ENCODE measurements at regions not wholly inside any gene's neighbourhood (a gene's known extent, or its start where the extent isn't known, plus 50 kb on each side); places are given as distances from the start of the nearest gene placed in this dataset.
A peak's percentile ranks its signal among the peaks of the same experiment; 100 is the strongest.

DNA sequence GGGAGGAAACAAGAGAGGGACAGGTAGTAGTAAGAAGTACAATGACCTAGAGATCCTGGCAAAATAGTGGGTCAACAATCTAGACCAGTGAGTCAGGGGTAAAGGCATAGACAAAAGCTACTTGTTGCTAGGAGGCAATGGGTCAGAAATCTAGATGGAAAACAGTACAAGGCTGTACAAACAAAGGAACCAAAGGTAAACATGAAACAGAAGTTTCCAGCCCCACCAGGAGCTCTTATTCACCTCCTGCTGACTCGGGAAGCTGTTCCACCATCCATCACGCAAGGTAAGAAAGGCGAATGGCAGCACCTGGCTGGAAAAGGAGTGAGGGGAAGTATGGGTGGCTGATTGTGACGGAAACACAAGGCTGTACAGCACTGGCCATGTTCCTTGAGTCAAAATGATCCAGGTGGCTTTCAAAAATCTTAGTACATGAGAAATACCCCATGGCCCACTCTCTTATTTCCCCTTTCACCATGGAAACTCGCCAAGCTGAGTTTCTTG, 70.5 kb upstream of the RAI14 start:
- no peak for DNase-seq
- TF ChIP-seq, protein P1, sequence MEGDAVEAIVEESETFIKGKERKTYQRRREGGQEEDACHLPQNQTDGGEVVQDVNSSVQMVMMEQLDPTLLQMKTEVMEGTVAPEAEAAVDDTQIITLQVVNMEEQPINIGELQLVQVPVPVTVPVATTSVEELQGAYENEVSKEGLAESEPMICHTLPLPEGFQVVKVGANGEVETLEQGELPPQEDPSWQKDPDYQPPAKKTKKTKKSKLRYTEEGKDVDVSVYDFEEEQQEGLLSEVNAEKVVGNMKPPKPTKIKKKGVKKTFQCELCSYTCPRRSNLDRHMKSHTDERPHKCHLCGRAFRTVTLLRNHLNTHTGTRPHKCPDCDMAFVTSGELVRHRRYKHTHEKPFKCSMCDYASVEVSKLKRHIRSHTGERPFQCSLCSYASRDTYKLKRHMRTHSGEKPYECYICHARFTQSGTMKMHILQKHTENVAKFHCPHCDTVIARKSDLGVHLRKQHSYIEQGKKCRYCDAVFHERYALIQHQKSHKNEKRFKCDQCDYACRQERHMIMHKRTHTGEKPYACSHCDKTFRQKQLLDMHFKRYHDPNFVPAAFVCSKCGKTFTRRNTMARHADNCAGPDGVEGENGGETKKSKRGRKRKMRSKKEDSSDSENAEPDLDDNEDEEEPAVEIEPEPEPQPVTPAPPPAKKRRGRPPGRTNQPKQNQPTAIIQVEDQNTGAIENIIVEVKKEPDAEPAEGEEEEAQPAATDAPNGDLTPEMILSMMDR (IDR thresholded peaks at IDR 0.05), result no peak
- Mint-ChIP-seq H3K36me3 (ENCODE audit: low read depth) (no peaks in the 10 kb centered on the region), H3K27ac (peak overlapping the region; percentile 12), H3K4me3 (no peak overlapping the region), H3K9me3 (peaks cover 5% of the 10 kb centered on the region), H3K27me3 (ENCODE audit: low read depth, poor library complexity) (peaks cover 5% of the 10 kb centered on the region), H3K4me1 (peaks cover 34% of the 10 kb centered on the region)

DNA sequence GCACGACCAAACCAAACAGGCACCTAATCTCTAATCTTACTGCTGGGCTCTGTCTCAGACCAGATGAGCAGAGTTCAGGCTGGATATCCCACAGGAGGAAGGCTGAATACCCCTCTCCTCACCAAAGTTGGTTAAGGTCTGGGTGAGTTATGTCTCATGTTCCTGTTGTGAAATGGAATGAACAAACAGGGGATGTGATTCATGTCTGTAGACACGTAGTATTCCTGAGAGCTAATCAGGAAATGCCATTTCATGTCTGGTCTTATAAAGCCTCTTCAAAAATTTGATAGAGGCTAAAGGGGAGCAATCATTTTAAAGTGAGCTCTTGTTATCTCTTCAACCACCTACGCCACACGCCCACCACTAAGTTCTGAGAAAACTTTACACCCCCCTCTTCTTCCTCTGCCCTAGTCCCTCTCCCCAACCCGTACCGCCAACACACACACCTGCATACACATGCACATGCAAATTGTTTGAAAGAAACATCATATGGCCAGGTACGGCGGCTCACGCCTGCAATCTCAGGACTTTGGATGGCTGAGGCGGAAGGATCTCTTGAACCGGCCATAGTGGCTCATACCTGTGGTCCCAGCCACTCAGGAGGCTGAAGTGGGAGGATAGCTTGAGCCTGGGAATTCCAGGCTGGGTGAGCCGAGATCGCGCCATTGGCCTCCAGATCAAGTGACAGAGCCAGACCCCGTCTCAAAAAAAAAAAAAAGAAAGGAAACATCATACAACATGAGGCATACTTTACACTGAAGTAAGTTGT, 69.8 kb upstream of the RAI14 start:
- no peak for DNase-seq
- Mint-ChIP-seq H3K27me3 (ENCODE audit: low read depth, poor library complexity) (peaks cover 4% of the 10 kb centered on the region), H3K9me3 (peaks cover 5% of the 10 kb centered on the region), H3K4me1 (peaks cover 34% of the 10 kb centered on the region), H3K4me3 (no peak overlapping the region), H3K27ac (peak overlapping the region; percentile 77), H3K36me3 (ENCODE audit: low read depth) (no peaks in the 10 kb centered on the region)
- TF ChIP-seq, protein P1 (IDR thresholded peaks at IDR 0.05), result no peak

DNA sequence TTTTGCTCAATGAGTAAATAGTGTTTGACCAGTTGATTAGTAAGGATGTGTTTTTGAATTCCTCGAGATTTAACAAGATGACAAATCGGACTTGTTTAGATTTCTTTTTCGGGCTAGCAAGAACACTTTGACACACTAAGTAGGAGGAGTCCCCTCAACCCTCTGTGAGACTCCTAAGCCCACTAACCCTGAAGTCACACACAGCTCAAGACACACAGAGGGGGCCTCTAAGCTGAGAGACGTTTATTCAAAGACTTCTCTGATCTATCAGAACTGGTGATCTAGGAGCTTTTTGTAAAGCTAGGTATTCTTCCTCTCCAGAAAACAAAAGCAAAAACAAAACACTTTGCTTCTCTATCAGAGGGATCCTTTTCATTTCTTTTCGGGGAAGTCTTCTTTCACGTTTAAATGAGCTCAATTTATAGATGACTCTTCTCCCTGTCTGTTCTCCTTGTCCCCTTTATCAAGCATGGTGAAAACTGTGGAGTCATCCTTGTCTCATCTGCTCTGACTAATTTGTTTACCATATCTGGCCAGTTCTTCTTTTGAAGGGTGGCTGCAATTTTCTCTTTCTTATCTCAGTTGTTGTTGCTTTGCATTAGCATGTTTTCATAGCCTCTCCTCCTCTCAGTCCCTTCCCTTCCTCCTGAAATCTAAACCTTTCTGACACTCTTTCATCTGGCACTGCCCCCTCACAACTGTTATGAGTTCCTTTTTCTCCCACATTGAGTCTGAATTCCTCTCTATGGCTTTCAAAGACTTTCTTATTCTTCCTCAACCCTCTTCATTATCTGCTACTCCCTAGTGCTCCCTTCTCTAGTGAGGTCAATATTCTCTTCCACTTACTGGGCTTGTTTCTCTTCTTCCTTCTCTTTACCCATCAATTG, 68.5 kb upstream of the RAI14 start:
- Mint-ChIP-seq H3K27ac (peak overlapping the region; percentile 59), H3K4me3 (peak overlapping the region; percentile 3)
- no peak for DNase-seq

DNA sequence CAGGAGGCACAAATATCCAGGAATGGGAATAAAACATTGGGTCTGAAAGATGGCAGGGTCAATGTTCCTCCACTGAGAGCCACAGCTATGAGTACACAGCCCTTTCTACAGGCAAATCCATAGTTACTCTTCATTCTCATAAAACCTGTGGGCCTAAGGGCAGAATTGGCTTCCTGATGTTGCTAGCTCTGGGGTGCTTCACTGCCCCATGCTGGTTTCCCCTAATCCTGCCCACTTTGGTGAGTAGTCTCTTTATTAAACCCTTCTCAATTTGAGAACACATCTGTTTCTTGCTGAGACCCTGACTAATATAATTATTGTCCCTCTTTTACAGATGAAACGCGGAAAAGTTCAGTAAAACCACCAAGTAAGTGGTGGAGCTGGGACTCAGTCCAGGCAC, 66.3 kb upstream of the RAI14 start:
- H3K4me3 Mint-ChIP-seq, result no peak overlapping the region
- no peaks in the 10 kb centered on the region for H3K36me3 Mint-ChIP-seq (ENCODE audit: low read depth)
- no peak overlapping the region for H3K27ac Mint-ChIP-seq
- peaks cover 5% of the 10 kb centered on the region for H3K9me3 Mint-ChIP-seq
- peaks cover 34% of the 10 kb centered on the region for H3K4me1 Mint-ChIP-seq
- TF ChIP-seq, protein P1 (IDR thresholded peaks at IDR 0.05), result no peak
- DNase-seq, result no peak
- peaks cover 7% of the 10 kb centered on the region for H3K27me3 Mint-ChIP-seq (ENCODE audit: low read depth, poor library complexity)

More for the DNA sequence above, 68.5 kb upstream of the RAI14 start:
- H3K4me1 Mint-ChIP-seq, result peaks cover 34% of the 10 kb centered on the region
- peaks cover 5% of the 10 kb centered on the region for H3K9me3 Mint-ChIP-seq
- H3K27me3 Mint-ChIP-seq (ENCODE audit: low read depth, poor library complexity), result peaks cover 2% of the 10 kb centered on the region
- TF ChIP-seq, protein P1 (IDR thresholded peaks at IDR 0.05), result no peak
- no peaks in the 10 kb centered on the region for H3K36me3 Mint-ChIP-seq (ENCODE audit: low read depth)

DNA sequence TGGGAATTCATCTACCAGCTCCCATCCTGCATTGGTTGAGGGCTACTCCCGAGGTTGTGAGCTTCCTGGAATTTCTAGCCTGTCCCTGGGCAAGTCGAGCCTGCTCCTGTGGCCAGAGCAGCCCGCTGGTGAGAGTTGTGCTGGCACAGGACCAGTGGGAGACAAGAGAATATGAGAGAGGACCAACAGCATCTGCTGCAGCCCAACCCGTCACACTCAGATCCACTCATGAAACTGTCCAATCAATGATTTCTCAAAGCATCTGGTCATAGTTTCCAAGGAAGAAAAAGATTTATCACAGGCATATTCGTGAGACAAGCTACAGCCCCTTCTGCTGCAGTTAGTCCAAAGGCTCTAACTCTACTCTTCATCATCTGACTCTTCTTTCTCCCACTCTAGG, 64.4 kb upstream of the RAI14 start:
- Mint-ChIP-seq H3K4me3 (no peak overlapping the region), H3K27ac (no peak overlapping the region), H3K36me3 (ENCODE audit: low read depth) (no peaks in the 10 kb centered on the region), H3K27me3 (ENCODE audit: low read depth, poor library complexity) (peaks cover 8% of the 10 kb centered on the region), H3K4me1 (peaks cover 21% of the 10 kb centered on the region), H3K9me3 (no peaks in the 10 kb centered on the region)
- TF ChIP-seq, protein P1 (IDR thresholded peaks at IDR 0.05), result no peak
- no peak for DNase-seq
